Adrenal gland (tissue), 9 donors: ENCODE measurements at regions not wholly inside any gene's neighbourhood (a gene's known extent, or its start where the extent isn't known, plus 50 kb on each side); places are given as distances from the start of the nearest gene placed in this dataset.
A peak's percentile ranks its signal among the peaks of the same experiment; 100 is the strongest.

Experiments
- DNase-seq, 7 donors: peaks; one replicate each; pipeline ENCODE4 v3.0.0-alpha.2; 2019 to 2020
- H3K27ac ChIP-seq, 5 donors: fragments of 200-600 bp; sonication (generic) in 4 of 5; 1 replicate in 3 of 5; 2 replicates in 2 of 5; pipeline versions ENCODE4 v1.5.1 to v1.8.0; 2016 to 2020; ENCODE audit warnings: mild to moderate bottlenecking in 1 of 5
- H3K27me3 ChIP-seq: fragments of 200-600 bp; 2 replicates; pipeline ENCODE4 v1.8.0; 2021
- H3K36me3 ChIP-seq, 2 donors: fragments of 200-600 bp; replicated peaks in 1 of 2; 1 replicate in 1 of 2; 2 replicates in 1 of 2; pipeline versions ENCODE4 v1.5.1 to v1.8.0; 2018 to 2022
- H3K4me1 ChIP-seq, 2 donors: fragments of 200-600 bp; replicated peaks in 1 of 2; 1 replicate in 1 of 2; 2 replicates in 1 of 2; pipeline versions ENCODE4 v1.5.1 to v1.8.0; 2018 to 2021
- H3K4me3 ChIP-seq, 4 donors: fragments of 200-600 bp; sonication (generic) in 3 of 4; one replicate each; pipeline ENCODE4 v1.5.1; 2016 to 2018
- H3K9me3 ChIP-seq, 3 donors: fragments of 200-600 bp; sonication (generic) in 1 of 3; replicated peaks in 1 of 3; 1 replicate in 2 of 3; 2 replicates in 1 of 3; pipeline versions ENCODE4 v1.5.1 to v1.8.0; 2016 to 2021
- CTCF ChIP-seq, 6 experiments: fragments of 450-650 bp in 4 of 6; fragments of 200-600 bp in 2 of 6; sonication (generic) in 1 of 6; IDR thresholded peaks; 1 replicate in 5 of 6; 2 replicates in 1 of 6; pipeline versions ENCODE4 v1.5.1 to v1.8.0; 2016 to 2021; ENCODE audit warnings: antibody characterized with exemption in 6 of 6, mild to moderate bottlenecking in 2 of 6, moderate library complexity in 1 of 6
- POLR2A ChIP-seq, 2 donors: fragments of 450-650 bp; IDR thresholded peaks; one replicate each; pipeline ENCODE4 v1.6.1; 2017; ENCODE audit warnings: antibody characterized with exemption in 2 of 2, mild to moderate bottlenecking in 2 of 2, moderate library complexity in 1 of 2
- WGBS, 4 donors: extraction: QIAGEN DNeasy Blood & Tissue Kit in 2 of 4; methylation state at CpG; one replicate each; pipeline versions ENCODE4 v1.1.5 to v1.1.7; 2013 to 2017; 5-methylcytosine and 5-hydroxymethylcytosine counted together
- intact Hi-C, 2 donors: fragments of 100-400 bp; cut with DNase I; formaldehyde crosslinking; loops; one replicate each; pipeline versions ENCODE4 v1.14.1 to v1.15.0; 2022 to 2023
- donor health status: healthy with polysubstance abuse.
- donor health status: Bipolar disorder and iron deficiency.
- donor health status: DM: yes; HTN: yes; CAD: no.
- donor health status: DM: no; HTN: no; CAD: no.
- donor health status: DM: no; HTN: no; CAD: no.

DNA sequence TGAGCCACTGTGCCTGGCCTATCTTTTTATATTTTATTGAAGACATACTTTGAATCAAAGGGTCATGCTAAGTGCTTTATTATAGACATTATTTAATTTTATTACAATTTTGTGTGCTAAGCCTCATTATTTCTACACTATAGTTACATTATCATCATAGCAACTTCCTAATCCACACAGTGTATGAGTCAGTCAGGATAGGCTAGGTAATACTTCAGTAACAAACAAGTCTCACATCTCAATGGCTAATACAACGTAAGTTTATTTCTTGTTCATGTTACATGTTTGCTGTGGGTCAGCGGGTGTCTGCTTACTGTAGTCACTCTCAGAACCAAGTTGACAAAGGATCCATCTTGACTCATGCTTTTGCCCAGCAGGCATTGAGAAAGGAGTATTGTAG is 292.6 kb upstream of the TGFBR2 start:
- 85 to 97% (median 95%) methylated on average over 2 of the region's 2 CpGs for whole genome bisulfite sequencing, 4 donors
- H3K4me1 ChIP-seq: peaks cover 0 to 10% of the 10 kb centered on the region in 2 donors
- no peak overlapping the region for H3K27ac ChIP-seq
- DNase-seq: no peak
- no peak for TF ChIP-seq CTCF (IDR thresholded peaks at IDR 0.05)
- TF ChIP-seq POLR2A (IDR thresholded peaks at IDR 0.05): no peak
- H3K27me3 ChIP-seq: no peaks in the 10 kb centered on the region
- H3K9me3 ChIP-seq: no peaks in the 10 kb centered on the region
- H3K36me3 ChIP-seq: no peaks in the 10 kb centered on the region
- H3K4me3 ChIP-seq: no peak overlapping the region
- intact Hi-C loops: no loop called here

DNA sequence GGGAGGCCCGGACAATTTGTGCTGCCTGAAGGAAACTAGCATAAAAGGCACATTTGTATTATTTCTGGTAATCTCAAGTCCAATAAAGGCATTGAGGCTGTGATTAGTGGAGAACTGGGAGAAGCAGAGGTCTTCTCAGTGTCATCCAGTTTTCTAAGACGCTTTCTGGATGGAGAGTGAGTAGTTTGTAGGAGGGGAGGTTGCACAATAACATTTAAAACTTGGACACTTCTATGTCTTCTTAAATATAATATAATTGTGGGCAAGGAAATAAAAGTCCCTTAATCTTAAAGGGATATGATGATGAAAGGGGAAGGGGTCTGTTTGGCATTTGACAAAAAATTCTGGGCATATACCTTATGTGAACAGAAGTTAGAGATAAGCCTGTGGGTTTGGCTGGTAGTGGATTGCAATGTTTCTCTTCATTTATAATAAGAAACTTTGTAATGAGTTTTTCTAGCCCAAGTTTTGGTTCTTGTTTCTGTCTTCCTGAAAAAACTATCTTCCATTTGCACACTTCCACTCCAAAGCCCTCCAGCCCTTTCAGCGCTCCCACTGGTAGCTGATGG is 291.6 kb upstream of the TGFBR2 start:
- intact Hi-C loops: no loop called here
- no peak overlapping the region for H3K27ac ChIP-seq

GRCh38 chr3:30315447-30315846 is 291.0 kb upstream of the TGFBR2 start:
- Histone ChIP-seq H3K27me3 (no peaks in the 10 kb centered on the region), H3K27ac (peak overlapping the region in 1 of 5 donors; percentile 18), H3K9me3 (no peaks in the 10 kb centered on the region), H3K4me3 (no peak overlapping the region), H3K36me3 (no peaks in the 10 kb centered on the region), H3K4me1 (peaks cover 0 to 7% of the 10 kb centered on the region in 2 donors)
- no peak for DNase-seq
- intact Hi-C loops: no loop called here
- 66 to 81% (median 73%) methylated on average over 3 of the region's 3 CpGs for WGBS, 4 donors
- TF ChIP-seq POLR2A (IDR thresholded peaks at IDR 0.05) (no peak), CTCF (IDR thresholded peaks at IDR 0.05) (no peak)

More for the DNA sequence above, 291.6 kb upstream of the TGFBR2 start:
- H3K36me3 ChIP-seq: no peaks in the 10 kb centered on the region
- H3K4me3 ChIP-seq: no peak overlapping the region
- H3K4me1 ChIP-seq: peaks cover 0 to 10% of the 10 kb centered on the region in 2 donors
- TF ChIP-seq CTCF (IDR thresholded peaks at IDR 0.05): no peak
- no peak for TF ChIP-seq POLR2A (IDR thresholded peaks at IDR 0.05)
- WGBS, 4 donors: 75 to 82% (median 77%) methylated on average over 3 of the region's 3 CpGs
- no peaks in the 10 kb centered on the region for H3K9me3 ChIP-seq
- no peak for DNase-seq
- no peaks in the 10 kb centered on the region for H3K27me3 ChIP-seq

DNA sequence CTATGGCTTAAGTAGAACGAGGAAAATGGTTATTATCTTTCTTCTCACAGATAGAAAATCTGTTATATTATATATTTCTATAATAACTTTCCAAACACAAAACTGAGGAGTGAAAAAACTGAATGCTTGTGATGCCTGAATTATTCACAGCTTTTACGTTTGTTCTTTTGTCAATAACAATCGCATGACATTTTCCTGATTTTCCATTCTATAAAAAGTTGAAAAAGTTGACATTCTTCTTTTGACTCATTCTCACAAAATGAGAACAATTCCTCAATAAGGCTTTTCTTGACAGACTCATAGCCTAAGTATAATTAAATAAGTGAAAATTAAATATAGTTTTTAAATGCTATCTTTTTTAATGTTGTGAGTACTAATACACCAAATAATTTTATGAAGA is 288.8 kb upstream of the TGFBR2 start:
- intact Hi-C loops: no loop called here
- Histone ChIP-seq H3K9me3 (no peaks in the 10 kb centered on the region), H3K4me3 (no peak overlapping the region), H3K27me3 (no peaks in the 10 kb centered on the region), H3K4me1 (no peaks in the 10 kb centered on the region), H3K27ac (no peak overlapping the region), H3K36me3 (no peaks in the 10 kb centered on the region)
- no peak for TF ChIP-seq POLR2A (IDR thresholded peaks at IDR 0.05)
- no peak for TF ChIP-seq CTCF (IDR thresholded peaks at IDR 0.05)
- WGBS, 4 donors: 88 to 95% (median 92%) methylated on average over 3 of the region's 3 CpGs
- DNase-seq: no peak
